Breast epithelium (tissue), 4 donors: ENCODE measurements at regions not wholly inside any gene's neighbourhood (a gene's known extent, or its start where the extent isn't known, plus 50 kb on each side); places are given as distances from the start of the nearest gene placed in this dataset.

Experiments used
- DNase-seq, 2 donors: peaks; one replicate each; pipeline ENCODE4 v3.0.0-alpha.2; 2019; ENCODE audit warnings: low spot score in 2 of 2
- H3K27ac ChIP-seq, 2 donors: fragments of 200-600 bp; sonication (generic) in 1 of 2; one replicate each; pipeline ENCODE4 v1.5.1; 2016 to 2019; ENCODE audit warnings: mild to moderate bottlenecking in 1 of 2
- H3K27me3 ChIP-seq, 2 donors: fragments of 200-600 bp; sonication (generic) in 1 of 2; one replicate each; pipeline versions ENCODE4 v1.5.1 to v1.6.0; 2017 to 2019; ENCODE audit warnings: control low read depth in 1 of 2, mild to moderate bottlenecking in 1 of 2
- H3K36me3 ChIP-seq: fragments of 200-600 bp; one replicate; pipeline ENCODE4 v1.5.1; 2019
- H3K4me1 ChIP-seq, 2 donors: fragments of 200-600 bp; sonication (generic); one replicate each; pipeline ENCODE4 v1.5.1; 2016 to 2019; ENCODE audit warnings: control low read depth in 1 of 2
- H3K4me3 ChIP-seq, 3 donors: fragments of 200-600 bp; sonication (generic); 1 replicate in 2 of 3; 2 replicates in 1 of 3; pipeline ENCODE4 v1.5.1; 2016 to 2019; ENCODE audit warnings: mild to moderate bottlenecking in 3 of 3, moderate library complexity in 2 of 3
- H3K9me3 ChIP-seq, 2 donors: fragments of 200-600 bp; sonication (generic) in 1 of 2; one replicate each; pipeline ENCODE4 v1.5.1; 2016 to 2019; ENCODE audit warnings: control low read depth in 1 of 2
- POLR2A ChIP-seq: fragments of 450-650 bp; IDR thresholded peaks from one replicate; pipeline ENCODE4 v1.6.1; 2016; ENCODE audit warnings: antibody characterized with exemption, mild to moderate bottlenecking, moderate library complexity
- POLR2AphosphoS5 ChIP-seq, 3 donors: sonication (generic); formaldehyde crosslinking; IDR thresholded peaks; one replicate each; pipeline ENCODE4 v1.6.1; 2017; ENCODE audit warnings: antibody characterized with exemption in 3 of 3
- intact Hi-C: fragments of 100-400 bp; cut with DNase I; formaldehyde crosslinking; loops from one replicate; pipeline ENCODE4 v1.15.1; 2023; ENCODE audit warnings: low total_unique reads
- TF ChIP-seq, protein P1 (sequence below), 3 donors: fragments of 450-650 bp; IDR thresholded peaks; one replicate each; pipeline ENCODE4 v1.5.1; 2016 to 2017; ENCODE audit warnings: antibody characterized with exemption in 3 of 3, mild to moderate bottlenecking in 3 of 3, moderate library complexity in 3 of 3

GRCh38 chr2:12835733-12836132, 119.0 kb downstream of the TRIB2 start:
- TF ChIP-seq POLR2AphosphoS5 (IDR thresholded peaks at IDR 0.05): no peak
- no peak for TF ChIP-seq POLR2A
- TF ChIP-seq, protein P1, sequence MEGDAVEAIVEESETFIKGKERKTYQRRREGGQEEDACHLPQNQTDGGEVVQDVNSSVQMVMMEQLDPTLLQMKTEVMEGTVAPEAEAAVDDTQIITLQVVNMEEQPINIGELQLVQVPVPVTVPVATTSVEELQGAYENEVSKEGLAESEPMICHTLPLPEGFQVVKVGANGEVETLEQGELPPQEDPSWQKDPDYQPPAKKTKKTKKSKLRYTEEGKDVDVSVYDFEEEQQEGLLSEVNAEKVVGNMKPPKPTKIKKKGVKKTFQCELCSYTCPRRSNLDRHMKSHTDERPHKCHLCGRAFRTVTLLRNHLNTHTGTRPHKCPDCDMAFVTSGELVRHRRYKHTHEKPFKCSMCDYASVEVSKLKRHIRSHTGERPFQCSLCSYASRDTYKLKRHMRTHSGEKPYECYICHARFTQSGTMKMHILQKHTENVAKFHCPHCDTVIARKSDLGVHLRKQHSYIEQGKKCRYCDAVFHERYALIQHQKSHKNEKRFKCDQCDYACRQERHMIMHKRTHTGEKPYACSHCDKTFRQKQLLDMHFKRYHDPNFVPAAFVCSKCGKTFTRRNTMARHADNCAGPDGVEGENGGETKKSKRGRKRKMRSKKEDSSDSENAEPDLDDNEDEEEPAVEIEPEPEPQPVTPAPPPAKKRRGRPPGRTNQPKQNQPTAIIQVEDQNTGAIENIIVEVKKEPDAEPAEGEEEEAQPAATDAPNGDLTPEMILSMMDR (IDR thresholded peaks at IDR 0.05): no peak
- Histone ChIP-seq H3K27me3 (no peaks in the 10 kb centered on the region), H3K36me3 (no peaks in the 10 kb centered on the region), H3K27ac (no peak overlapping the region), H3K4me3 (no peak overlapping the region), H3K4me1 (no peaks in the 10 kb centered on the region), H3K9me3 (no peaks in the 10 kb centered on the region)
- intact Hi-C loops: no loop called here
- no peak for DNase-seq

GRCh38 chr2:12839339-12839738, 122.6 kb downstream of the TRIB2 start:
- H3K36me3 ChIP-seq: no peaks in the 10 kb centered on the region
- no peaks in the 10 kb centered on the region for H3K4me1 ChIP-seq
- no peak for TF ChIP-seq POLR2A
- TF ChIP-seq POLR2AphosphoS5 (IDR thresholded peaks at IDR 0.05): no peak
- TF ChIP-seq, protein P1 (IDR thresholded peaks at IDR 0.05): no peak
- no peak for DNase-seq
- no peaks in the 10 kb centered on the region for H3K9me3 ChIP-seq
- no peak overlapping the region for H3K27ac ChIP-seq
- intact Hi-C loops: no loop called here
- no peak overlapping the region for H3K4me3 ChIP-seq
- no peaks in the 10 kb centered on the region for H3K27me3 ChIP-seq

- intact Hi-C loops: no loop called here
- TF ChIP-seq POLR2A (no peak), POLR2AphosphoS5 (IDR thresholded peaks at IDR 0.05) (no peak)
- TF ChIP-seq, protein P1 (IDR thresholded peaks at IDR 0.05): no peak
- H3K4me1 ChIP-seq: no peaks in the 10 kb centered on the region
- H3K4me3 ChIP-seq: no peak overlapping the region
- no peak overlapping the region for H3K27ac ChIP-seq
- DNase-seq: no peak
- H3K9me3 ChIP-seq: no peaks in the 10 kb centered on the region
- H3K27me3 ChIP-seq: no peaks in the 10 kb centered on the region
- H3K36me3 ChIP-seq: no peaks in the 10 kb centered on the region
Observed at GRCh38 chr2:12841021-12841420, 124.3 kb downstream of the TRIB2 start.

DNA sequence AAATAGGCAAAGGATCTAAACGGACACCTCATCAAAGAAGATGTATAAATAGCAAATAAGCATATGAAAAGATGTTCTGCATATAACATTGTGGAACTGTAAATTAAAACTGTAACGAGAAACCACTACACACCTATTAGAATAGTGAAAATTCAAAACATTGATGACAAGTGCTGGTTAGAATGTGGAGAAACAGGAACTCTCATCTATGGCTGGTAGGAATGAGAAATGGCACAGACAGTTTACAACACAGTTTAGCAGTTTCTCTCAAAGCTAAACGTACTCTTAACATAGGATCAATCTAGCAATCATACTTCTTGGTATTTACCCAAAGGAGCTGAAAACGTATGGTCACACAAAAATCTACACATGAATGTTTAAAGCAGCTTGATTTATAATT, 126.2 kb downstream of the TRIB2 start:
- Histone ChIP-seq H3K27me3 (no peaks in the 10 kb centered on the region), H3K4me1 (no peaks in the 10 kb centered on the region), H3K27ac (no peak overlapping the region), H3K36me3 (no peaks in the 10 kb centered on the region), H3K9me3 (no peaks in the 10 kb centered on the region), H3K4me3 (no peak overlapping the region)
- TF ChIP-seq, protein P1 (IDR thresholded peaks at IDR 0.05): no peak
- intact Hi-C loops: no loop called here
- no peak for DNase-seq

GRCh38 chr2:12844511-12844910, 127.8 kb downstream of the TRIB2 start:
- no peak overlapping the region for H3K27ac ChIP-seq
- no peaks in the 10 kb centered on the region for H3K27me3 ChIP-seq
- H3K4me3 ChIP-seq: no peak overlapping the region
- H3K36me3 ChIP-seq: no peaks in the 10 kb centered on the region
- intact Hi-C loops: no loop called here
- H3K9me3 ChIP-seq: no peaks in the 10 kb centered on the region
- TF ChIP-seq, protein P1 (IDR thresholded peaks at IDR 0.05): no peak
- TF ChIP-seq POLR2A (no peak), POLR2AphosphoS5 (IDR thresholded peaks at IDR 0.05) (no peak)
- DNase-seq: no peak
- H3K4me1 ChIP-seq: no peaks in the 10 kb centered on the region
